ENCODE measurements at regions not wholly inside any gene's neighbourhood (a gene's known extent, or its start where the extent isn't known, plus 50 kb on each side); places are given as distances from the start of the nearest gene placed in this dataset.

DNA sequence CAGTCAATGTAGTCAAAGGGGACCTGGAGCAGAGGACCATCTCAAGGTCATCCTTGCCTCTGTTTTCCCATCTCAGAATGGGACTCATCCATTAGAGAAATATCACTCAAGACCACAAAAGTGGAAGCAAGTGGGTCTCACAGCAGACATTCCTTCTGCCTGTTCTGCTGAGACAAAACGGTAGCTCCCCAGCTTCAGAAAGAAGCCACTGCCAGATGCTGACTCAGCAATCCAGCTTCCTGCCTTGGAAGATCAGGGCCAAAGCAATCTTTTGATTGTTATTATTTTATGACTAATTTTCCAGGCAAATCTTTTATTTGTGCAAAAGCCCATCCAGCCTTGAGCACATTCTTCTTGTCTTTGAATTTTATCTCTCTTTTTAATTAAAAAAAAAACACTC is 86.8 kb downstream of the CCT6B start:
- no peak for DNase-seq

DNA sequence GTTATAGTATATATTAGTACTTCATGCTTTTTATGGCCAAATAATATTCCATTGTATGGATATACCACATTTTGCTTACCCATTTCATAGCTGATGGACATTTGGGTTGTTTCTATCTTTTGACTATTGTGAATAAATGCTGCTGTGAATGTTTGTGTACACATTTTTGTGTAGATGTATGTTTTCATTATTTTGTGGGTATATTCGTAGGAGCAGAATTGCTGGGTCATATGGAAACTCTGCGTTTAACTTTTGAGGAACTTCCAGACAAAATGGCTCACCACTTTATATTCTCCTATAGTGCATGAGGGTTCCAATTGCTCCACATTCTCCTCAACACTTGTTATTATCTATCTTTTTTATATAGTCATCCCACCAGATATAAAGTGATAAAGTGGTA is 88.6 kb downstream of the CCT6B start:
- no peak for DNase-seq

DNA sequence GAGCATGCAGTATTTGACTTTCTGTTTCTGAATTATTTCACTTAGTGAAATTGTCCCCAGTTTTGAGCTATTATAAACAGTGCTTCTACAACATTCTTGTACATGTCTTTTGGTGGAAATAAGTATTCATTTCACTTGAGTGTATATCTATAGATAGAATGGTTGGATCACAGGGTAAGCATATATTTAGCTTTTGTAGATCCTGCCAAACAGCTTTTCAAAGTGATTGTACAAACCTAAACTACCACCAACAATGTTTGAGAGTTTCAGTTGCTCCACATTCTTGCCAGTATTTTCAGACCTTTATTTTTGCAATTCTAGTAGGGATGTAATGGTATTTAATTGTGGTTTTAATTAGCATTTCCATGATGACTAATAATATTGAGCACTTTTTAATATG is 91.6 kb downstream of the CCT6B start:
- DNase-seq: no peak

DNA sequence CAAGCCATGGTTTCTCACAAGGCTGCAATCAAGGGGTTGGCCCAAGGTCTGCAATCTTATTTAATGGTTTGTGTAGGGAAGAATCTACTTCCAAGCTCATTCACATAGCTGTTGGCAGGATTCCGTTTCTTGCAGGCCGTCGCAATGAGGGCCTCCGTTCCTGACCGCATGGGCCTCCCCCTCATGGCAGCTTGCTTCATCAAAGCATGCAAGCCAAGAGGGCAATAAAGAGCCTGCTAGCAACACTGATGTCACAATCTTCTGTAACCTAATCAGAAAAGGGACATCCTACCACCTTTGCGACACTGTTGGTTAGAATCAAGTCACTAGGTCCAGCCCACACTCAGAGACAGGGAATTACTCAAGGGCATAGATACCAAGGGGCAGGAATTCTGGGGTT is 95.5 kb downstream of the CCT6B start:
- peak; percentile 70 for DNase-seq

DNA sequence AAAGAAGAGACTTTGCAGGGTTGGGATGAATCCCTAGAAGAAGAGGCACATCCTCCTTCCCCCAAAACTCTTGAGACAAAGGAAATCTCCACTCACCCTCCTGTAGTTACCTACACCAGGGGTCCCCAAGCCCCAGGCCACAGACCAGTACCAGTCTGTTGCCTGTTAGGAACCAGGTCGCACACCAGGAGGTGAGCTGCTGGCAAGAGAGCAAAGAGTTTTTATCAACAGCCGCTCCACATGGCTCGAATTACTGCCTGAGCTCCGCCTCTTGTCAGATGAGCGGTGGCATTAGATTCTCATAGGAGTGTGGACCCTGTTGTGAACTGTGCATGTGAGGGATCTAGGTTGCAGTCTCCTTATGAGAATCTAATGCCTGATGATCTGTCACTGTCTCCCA is 98.9 kb downstream of the CCT6B start:
- no peak for DNase-seq

DNA sequence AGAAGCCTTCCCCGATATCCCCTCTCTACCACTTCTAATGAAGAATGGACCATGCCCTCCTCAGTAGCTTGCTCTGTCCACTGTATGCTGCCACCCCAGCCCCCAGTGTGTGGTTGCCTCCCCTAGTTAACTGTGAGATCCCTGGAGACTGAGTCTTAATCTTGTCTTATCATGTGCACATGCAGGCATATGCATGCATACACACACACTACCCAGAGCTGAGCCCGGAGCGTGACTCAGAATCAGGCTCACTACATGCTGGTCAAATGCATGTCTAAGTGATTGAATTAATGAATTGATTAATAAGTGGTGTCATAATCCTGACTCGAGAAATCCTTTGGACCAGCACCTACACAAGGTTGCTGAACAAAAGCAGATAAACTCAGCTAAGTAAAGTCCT is 99.4 kb downstream of the CCT6B start:
- DNase-seq: no peak

DNA sequence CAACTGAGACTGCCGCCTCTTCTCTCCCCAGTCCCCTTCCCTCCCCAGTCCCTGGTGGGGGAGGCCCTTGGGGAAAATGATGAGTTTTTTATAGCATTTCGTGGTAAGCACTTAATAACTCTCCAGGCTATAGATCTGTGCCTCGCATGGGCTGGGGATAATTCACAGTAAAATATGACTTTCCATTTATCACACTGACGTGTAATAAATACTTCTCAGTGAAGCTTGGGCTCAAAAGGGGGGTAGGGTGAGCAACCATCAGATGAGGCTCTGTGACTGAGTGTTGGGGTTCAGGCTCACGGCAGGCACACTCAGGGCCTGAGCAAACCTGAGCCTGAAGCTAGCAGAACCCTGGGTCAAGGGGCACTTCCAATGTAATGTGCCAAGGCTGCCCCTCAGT is 101.6 kb downstream of the CCT6B start:
- no peak for DNase-seq

DNA sequence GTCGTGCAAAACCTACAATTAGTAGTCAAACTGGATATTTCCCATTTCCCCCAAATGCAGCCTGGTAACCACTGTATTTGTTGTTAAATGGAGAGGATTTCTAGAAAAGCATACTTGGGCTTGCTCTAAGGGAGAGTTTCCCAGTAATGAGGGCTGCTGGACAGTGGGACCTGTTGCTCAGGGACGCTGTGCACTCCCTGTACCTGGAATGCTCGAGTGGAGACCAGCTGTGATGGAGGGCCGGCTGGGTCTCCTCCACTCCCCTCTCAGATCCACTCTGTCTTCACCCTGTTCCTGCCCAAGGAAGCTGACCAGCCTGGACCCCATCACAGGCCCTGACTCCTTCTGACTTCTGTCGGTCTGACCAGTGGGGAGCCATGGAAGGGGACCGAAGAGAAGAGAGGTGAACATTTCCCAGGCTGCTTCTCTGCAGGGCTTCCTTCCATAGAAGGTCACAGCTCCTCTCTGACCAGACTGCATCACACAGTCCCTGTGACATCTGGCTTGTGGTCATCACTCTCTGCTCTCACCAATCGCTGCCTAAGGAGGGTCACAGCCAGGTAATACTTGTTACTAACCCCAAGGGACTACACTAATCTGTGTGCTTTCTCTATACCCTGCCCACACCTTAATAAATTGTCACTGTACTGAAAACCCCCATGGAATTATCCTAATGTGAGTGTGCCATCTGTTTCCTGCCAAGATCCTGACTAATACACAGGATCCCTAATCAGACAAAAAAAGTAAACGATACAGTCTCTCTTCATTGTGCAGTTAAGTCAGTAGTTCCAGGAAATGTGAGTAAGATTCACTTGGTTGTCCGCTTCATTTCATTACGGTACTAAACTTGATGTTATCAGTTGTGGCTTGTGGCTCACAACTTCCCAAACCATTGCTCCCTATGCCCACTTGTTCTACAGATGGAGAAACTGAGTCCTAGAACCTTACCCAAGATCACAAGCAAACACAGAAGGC is 102.4 kb downstream of the CCT6B start:
- no peak for DNase-seq

DNA sequence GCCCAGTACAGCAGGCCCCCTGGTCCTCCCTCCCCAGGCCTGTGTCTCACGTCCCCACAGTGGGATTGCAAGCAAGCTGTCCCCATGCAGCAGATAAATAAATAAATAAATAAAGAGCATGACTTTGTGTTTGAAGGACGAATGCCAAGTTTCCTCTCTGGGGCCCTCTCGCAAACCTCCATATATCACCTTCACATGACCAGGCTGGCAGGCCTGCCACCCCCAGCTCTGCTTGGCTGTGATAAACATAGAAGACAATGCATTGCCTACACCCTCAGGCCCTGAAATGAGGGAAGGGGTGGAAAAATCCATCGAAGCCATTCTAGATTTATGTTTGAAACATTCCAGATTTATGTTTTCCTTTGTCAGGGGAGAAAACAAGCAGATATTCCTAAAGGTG is 107.3 kb downstream of the CCT6B start:
- DNase-seq: no peak

DNA sequence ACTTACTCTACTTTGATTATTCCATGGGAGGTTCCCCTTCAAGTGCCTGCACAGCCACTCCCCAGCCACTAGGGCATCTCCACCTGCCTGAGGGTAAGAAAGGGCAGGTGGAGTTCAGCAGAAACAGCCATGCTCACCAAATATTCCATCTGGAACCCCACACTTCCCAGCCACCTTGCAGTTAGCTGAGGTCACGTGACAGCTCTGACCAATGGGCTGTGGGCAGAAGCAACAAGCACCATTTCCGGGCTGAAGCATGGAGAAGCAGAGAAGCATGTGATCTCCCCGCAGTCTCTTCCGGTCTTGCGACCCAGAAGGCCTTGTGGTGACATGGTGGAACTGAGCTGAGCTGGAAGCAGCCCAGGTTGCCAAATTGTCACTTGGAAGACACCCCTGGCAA is 108.6 kb downstream of the CCT6B start:
- DNase-seq: no peak

DNA sequence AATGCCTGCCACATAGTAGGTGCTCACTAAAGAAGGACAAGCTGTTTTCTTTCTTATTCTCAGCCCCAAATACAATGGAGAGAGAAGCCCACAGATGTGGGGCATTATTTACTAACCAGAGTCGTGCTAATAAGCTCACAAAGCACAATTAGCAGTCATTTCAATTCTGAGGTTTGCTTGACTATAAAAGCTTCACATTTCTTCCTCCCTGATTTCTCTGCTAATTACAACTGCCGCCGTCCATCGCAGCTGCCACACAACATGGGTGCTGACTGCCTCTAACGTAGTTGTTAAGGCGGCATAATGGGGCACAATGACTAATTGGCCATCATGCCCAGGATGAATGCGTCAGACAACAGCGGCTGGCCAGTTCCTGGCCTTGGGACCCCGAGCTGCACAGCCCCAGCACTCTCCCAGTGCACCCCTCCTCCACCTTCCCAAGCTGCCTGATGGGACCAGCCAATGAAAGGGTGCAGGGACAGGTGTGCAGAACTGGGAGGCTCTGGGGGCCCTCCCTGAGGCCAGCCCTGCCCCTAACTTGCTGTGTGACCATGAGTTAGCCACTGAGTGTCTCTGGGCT is 109.2 kb downstream of the CCT6B start:
- DNase-seq: no peak

DNA sequence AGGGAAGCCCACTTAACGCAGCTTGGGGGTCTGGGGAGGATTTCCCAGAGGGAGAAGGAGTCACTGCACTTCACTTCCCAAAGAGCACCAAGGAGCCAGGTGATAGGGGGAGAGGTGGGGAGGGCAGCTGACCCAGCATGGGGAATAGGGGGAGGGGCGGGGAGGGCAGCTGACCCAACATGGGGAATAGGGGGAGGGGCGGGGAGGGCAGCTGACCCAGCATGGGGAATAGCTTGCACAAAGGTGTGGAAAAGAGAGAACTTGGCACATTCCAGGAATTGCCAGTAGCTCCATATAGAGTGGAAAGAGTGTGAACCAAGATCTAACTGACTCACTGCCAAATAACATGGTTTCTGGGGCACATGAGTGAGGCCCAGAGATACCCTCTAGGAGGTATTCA is 110.3 kb downstream of the CCT6B start:
- no peak for DNase-seq

DNA sequence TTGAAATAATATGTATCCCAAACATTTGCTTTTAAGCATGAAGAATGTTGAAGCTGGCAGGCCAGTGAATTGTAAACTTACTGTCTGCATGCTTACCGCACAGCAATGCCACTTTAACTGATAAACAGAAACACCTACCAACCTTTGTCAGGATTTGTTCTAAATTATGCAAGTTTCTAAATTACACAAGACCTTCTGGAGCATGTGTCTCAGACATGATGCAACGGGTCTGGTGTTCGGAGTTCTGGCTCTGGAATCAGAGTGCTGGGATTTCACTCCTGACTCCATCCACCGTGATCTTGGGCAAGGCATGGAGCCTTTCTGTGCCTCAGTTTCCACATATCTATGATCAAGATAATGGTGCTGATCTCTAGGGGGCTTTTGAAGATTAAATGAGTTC is 111.2 kb downstream of the CCT6B start:
- DNase-seq: no peak

DNA sequence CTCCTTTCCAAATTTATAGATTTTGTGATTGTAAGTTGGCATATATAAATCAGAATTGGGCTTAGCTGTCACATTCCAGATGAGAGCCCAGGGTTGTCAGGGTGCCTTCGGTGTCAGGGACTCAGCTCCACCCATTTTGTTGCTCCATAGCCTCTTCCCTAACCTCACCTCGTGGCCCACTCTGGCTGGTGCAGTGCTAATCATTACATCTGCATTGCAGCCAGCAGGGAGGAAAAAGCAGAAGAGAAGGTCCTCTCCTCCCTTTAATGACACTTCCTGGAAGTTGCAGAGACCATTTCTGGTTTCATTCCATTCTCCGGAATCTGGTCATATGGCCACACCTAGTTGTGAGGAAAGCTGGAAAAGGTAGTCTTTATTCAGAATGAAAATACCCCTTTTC is 113.3 kb downstream of the CCT6B start:
- no peak for DNase-seq

DNA sequence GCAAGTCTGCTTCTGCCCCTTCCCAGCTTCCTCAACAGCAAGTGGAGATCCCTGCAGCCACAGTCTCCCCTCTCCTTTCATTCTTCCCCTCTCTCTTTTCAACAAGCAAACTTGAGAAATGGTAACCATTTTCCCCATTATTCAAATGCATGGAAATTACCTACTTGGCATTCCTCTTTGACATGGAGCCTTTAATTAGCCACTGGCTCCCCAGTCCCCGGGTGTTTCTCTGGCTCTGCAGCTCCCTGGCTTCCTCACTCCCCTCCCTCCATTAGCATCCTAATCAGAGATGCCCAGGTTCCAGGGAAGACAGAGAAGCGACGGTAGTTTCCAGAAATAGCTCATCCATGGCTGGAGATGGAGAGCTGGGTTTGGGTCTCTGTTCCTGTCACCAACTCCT is 116.0 kb downstream of the CCT6B start:
- no peak for DNase-seq

DNA sequence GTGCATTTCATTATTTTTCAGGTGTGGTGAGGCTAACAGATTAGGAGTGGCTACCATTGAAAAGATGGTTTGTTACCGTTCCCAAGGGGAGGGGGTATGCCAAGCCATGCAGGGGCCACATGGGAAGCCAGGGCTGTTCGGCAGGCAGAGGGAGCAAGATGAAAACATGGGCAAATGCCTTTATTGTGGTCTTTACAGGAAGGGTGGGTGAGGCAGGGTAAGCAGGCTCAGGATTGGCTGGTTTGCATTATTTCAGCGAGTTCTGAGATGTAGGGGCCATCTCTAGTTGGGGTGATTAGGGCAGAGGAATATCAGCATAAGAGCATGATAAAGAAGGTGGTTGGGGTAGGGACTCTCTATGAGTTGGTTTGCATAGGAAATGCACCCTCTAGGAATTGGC is 117.6 kb downstream of the CCT6B start:
- DNase-seq: no peak

DNA sequence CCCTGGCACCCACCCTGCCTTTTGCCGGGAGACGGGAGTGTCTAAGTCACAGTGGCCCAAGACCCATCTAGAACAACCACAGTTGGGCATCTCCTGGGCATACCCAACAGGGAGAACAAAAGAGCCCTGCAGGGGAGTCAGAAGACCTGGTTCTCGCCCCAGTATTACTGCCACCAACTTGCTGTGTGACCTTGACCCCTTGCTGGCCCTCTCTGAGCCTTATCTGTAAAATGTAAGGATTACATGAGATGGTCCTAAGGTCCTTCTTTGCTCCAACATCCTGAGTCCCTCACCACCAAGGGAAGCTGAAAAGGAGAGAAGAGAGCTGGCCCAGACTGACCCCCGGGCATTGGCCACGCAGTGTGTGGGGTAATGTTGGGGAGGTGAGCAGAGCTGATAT is 119.0 kb downstream of the CCT6B start:
- no peak for DNase-seq

DNA sequence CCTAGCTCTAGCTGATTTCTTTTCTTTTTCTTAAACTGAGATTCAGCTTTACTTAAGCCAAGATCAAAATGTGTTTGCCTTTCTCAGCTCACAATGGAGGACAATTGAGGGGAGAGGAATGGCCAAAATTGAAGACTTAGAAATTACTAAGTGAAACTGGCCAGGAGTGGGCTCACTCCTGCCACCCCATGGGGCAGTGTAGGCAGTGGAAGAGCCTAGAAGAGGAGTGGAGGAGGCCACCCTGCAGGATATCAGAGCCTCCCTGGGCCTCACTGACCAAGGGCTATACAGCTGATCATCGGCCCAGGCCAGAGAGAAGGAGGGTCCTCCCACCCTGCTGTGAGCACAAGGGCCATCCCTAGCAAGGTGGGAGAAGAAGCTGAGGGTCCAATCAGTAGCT is 119.8 kb downstream of the CCT6B start:
- DNase-seq: no peak

DNA sequence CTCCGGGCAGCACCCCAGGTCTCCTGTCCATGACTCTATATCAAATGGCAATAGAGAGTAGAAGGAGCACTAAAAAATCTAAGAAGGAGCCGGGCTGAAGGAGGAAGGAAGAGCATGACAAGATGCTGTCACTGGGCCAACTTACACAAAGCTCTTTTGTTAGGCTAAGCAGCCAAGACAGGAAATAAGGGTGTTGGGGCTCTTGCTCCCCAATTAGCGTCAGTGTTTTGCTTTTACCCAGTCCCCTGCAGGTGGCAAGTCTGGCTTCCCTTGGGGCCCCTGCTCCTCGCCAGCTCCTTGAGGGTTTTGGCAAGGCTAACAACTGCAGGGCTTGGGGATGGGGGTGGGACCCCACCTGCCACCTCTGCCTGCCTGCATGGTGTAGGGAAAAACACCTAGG is 120.5 kb downstream of the CCT6B start:
- DNase-seq: no peak

DNA sequence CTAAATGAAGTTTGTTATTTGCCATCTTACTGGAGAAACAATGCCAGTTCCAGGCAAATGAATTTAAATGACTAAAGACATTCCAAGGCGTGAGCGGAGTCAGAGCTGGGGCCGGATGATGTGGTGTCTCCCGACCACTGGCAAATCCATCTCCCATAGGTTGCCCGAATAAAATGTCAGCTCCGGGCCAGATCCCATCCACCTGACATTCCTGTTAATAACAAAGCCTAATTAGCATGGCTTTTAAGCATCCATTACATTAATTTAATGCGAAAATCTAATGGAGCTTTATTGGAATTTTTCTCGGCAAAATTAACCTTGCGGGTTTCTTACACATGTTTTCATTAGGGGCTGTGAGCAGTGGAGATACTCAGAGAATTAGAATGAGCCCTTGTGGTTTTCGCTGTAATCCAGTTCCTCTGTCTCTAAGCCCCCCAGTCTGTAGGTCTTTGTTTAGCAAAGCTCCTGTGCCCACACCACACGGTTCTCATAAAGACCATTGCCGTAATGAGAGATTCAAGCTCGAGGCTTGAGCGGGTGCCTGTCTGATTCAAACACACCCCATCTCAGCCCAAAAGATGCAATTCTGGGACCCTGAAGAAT is 123.3 kb downstream of the CCT6B start:
- DNase-seq: no peak

DNA sequence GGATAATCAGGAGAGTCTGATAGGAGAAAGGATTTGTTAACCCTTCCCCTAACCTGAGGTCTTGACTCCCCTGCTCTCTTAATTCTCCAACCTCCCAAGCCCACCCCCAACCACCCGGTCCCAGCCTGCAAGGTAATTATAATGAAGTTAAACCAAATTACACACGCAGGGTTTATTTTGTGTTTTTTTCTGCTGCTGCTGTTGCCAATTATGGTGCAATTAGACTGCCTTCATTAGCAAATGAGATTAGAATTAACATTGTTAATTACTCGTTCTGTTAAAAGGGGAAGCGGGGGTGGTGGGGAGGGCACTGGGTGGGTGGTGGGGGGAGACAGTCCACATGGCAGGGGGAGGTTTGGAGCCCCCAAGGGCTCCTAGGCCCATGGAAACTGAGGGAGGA is 128.9 kb downstream of the CCT6B start:
- DNase-seq: no peak

DNA sequence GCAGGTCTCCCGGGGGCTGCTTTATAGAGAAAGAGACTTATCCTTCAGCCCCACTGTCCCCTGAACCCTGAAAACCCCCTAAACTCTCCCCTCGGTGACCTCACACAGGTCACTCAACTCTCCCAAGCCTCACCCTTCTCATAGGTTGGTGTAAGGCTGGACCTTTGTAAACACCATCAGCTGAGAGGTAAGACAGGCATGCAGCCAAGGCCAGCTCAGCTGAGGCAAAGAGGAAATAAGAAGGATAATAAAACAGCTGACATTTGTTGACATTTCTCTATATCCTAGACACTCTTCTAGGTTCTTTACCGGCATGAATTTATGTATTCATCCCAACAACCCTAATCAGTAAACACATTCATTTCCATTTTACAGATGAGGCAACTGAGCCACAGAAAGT is 134.3 kb downstream of the CCT6B start:
- DNase-seq: no peak

DNA sequence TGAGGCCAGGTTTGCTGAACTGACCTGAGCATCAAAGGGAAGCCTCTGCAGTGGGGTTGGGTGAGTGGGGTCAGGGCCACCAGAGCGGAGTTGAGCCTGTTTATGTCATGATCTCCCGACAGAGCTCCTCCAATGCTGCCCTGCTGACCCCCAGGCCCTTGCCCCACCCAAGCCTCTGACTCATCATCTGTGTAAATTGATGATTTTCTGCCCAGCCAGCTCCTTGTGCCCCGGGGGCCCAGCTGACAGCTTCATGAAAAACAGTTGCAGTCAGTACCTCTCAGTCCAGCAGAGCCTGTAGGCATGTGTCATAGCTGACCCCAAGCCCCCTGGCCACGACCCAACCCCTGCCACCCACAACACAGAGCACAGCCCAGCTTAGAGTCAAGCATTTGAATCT is 134.9 kb downstream of the CCT6B start:
- no peak for DNase-seq

DNA sequence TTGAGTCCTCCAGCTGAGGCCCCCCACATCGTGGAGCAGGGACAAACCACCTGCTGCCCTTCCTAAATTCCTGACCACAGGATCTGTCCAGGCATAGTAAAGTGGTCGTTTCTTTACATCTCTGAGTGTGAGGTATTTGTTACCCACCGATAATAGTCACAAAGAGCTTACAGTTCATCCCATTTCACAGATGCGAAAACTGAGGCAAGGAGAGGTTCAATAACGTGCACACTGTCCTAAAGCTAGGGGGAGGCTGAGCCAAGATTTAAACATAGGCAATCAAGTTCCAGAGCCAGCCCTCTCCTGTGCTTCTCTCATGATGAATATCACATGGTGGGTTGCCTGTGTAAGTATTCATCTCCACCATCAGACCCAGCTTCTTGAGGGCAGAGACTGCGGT is 135.4 kb downstream of the CCT6B start:
- no peak for DNase-seq

Measured in SIG-M5 (cell line).